Kidney (tissue), 13 donors: ENCODE measurements at regions not wholly inside any gene's neighbourhood (a gene's known extent, or its start where the extent isn't known, plus 50 kb on each side); places are given as distances from the start of the nearest gene placed in this dataset.

Experiments
- DNase-seq, 5 donors: peaks; one replicate each; pipeline ENCODE4 v3.0.0-alpha.2; 2013 to 2020
- FAIRE-seq: peaks from 2 replicates; lab custom pipeline; 2012; peaks lifted over from hg19 to GRCh38; lab: Jason Lieb, UNC
- H3K27ac ChIP-seq, 2 donors: one replicate each; pipeline ENCODE4 v1.7.0; 2013; ENCODE audit warnings: low read depth in 2 of 2, low read length in 2 of 2, inconsistent platforms in 1 of 2
- H3K27me3 ChIP-seq: one replicate; pipeline ENCODE4 v1.7.1; 2013; ENCODE audit warnings: low read length, inconsistent platforms; ENCODE audit not compliant: control insufficient read depth, insufficient read depth
- H3K36me3 ChIP-seq, 3 donors: one replicate each; pipeline versions ENCODE4 v1.7.0 to v1.7.1; 2013; ENCODE audit warnings: low read length in 3 of 3, control low read depth in 1 of 3, inconsistent platforms in 1 of 3; ENCODE audit not compliant: insufficient read depth in 3 of 3, control insufficient read depth in 2 of 3
- H3K4me1 ChIP-seq, 3 donors: one replicate each; pipeline versions ENCODE4 v1.7.0 to v1.7.1; 2013; ENCODE audit warnings: low read length in 3 of 3, inconsistent platforms in 1 of 3, low read depth in 1 of 3; ENCODE audit not compliant: control insufficient read depth in 2 of 3, insufficient read depth in 2 of 3
- H3K4me3 ChIP-seq, 3 donors: one replicate each; pipeline versions ENCODE4 v1.7.0 to v1.8.1; 2013; ENCODE audit warnings: low read length in 3 of 3, control low read depth in 1 of 3, inconsistent platforms in 1 of 3
- H3K9ac ChIP-seq, 3 donors: one replicate each; pipeline versions ENCODE4 v1.7.0 to v1.7.1; 2013; ENCODE audit warnings: low read length in 3 of 3, control low read depth in 1 of 3, inconsistent platforms in 1 of 3
- H3K9me3 ChIP-seq, 3 donors: one replicate each; pipeline versions ENCODE4 v1.7.0 to v1.7.1; 2013; ENCODE audit warnings: low read length in 3 of 3, control low read depth in 1 of 3, inconsistent platforms in 1 of 3; ENCODE audit not compliant: control insufficient read depth in 2 of 3, insufficient read depth in 1 of 3
- CTCF ChIP-seq: IDR thresholded peaks from 3 replicates; pipeline ENCODE4 v1.5.1; 2012; ENCODE audit warnings: mild to moderate bottlenecking, moderate library complexity, borderline replicate concordance; ENCODE audit not compliant: insufficient read depth; ENCODE audit errors: extremely low read depth
- intact Hi-C: fragments of 100-400 bp; cut with DNase I; formaldehyde crosslinking; loops from one replicate; pipeline ENCODE4 v1.11.1; 2022
- donor health status: control.
- donor health status: control.
- donor health status: control.
- donor health status: control.
- donor health status: control.
- donor health status: DM: yes; HTN: yes; CAD: no.
- donor health status: Normal renal cell carcinoma (clear cell type).

DNA sequence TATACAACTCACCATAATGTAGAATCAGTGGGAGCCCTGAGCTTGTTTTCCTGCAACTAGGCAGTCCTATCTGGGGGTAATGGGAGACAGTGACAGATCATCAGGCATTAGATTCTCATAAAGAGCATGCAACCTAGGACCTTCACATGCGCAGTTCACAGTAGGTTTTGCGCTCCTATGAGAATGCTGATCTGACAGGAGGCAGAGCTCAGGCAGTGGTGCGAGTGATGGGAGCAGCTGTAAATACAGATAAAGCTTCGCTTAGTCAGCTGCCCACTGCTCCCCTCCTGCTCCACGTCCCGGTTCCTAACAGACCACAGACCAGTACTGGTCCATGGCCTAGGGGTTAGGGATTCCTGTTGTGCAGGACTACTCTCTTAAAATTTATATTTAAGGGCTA is 255.3 kb upstream of the POU3F3 start:
- H3K4me1 ChIP-seq, result no peaks in the 10 kb centered on the region
- no peak for TF ChIP-seq CTCF
- no peaks in the 10 kb centered on the region for H3K9me3 ChIP-seq
- DNase-seq (no peak), FAIRE-seq (no peak)
- H3K36me3 ChIP-seq, result no peaks in the 10 kb centered on the region
- H3K27ac ChIP-seq, result no peak overlapping the region
- no peaks in the 10 kb centered on the region for H3K27me3 ChIP-seq
- no peak overlapping the region for H3K9ac ChIP-seq
- intact Hi-C loops, result no loop called here
- no peak overlapping the region for H3K4me3 ChIP-seq

- Histone ChIP-seq H3K4me1 (no peaks in the 10 kb centered on the region), H3K36me3 (no peaks in the 10 kb centered on the region), H3K27me3 (no peaks in the 10 kb centered on the region), H3K9me3 (no peaks in the 10 kb centered on the region), H3K9ac (no peak overlapping the region), H3K27ac (no peak overlapping the region), H3K4me3 (no peak overlapping the region)
- DNase-seq, result no peak
- intact Hi-C loops, result no loop called here
- no peak for FAIRE-seq
- TF ChIP-seq CTCF, result no peak
These were observed 254.0 kb upstream of the POU3F3 start for GRCh38 chr2:104599787-104600510.

GRCh38 chr2:104606056-104606455 is 247.9 kb upstream of the POU3F3 start:
- intact Hi-C loops, result no loop called here
- Histone ChIP-seq H3K9ac (no peak overlapping the region), H3K9me3 (peaks cover 0 to 2% (median 0%) of the 10 kb centered on the region in 3 donors), H3K27ac (no peak overlapping the region), H3K36me3 (no peaks in the 10 kb centered on the region), H3K4me1 (no peaks in the 10 kb centered on the region), H3K27me3 (no peaks in the 10 kb centered on the region), H3K4me3 (no peak overlapping the region)
- FAIRE-seq (no peak), DNase-seq (no peak)
- no peak for TF ChIP-seq CTCF

DNA sequence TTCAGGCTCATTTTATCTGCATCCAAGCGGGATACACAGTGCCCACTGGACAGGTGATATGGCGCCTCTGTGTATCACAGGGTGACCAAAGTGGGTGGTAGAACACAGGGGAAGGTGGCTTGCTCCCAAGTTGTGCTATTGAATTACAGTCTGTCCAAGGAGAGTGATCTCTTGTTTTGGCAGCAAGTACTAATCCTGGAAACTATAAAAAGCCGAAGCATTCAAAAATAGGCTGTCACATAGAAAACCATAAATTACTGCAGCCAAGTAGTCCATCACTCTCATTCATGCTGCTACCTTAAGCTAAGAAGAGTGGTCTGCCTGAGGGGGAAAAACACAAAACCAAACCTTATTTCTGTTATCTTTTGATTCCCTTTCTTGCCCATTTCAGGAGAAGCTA is 237.1 kb upstream of the POU3F3 start:
- Histone ChIP-seq H3K4me1 (no peaks in the 10 kb centered on the region), H3K9me3 (no peaks in the 10 kb centered on the region)
- intact Hi-C loops, result no loop called here

More for the DNA sequence above, 237.1 kb upstream of the POU3F3 start:
- H3K9ac ChIP-seq, result no peak overlapping the region
- DNase-seq (no peak), FAIRE-seq (no peak)
- H3K27ac ChIP-seq, result no peak overlapping the region
- no peaks in the 10 kb centered on the region for H3K36me3 ChIP-seq
- TF ChIP-seq CTCF, result no peak
- H3K4me3 ChIP-seq, result no peak overlapping the region
- H3K27me3 ChIP-seq, result no peaks in the 10 kb centered on the region
